ENCODE measurements at regions not wholly inside any gene's neighbourhood (a gene's known extent, or its start where the extent isn't known, plus 50 kb on each side); places are given as distances from the start of the nearest gene placed in this dataset.

- no peak for TF ChIP-seq ZNF157 (tag by site-specific recombination; IDR thresholded peaks at IDR 0.05)
- no peak for TF ChIP-seq ZFP3 (tag by site-specific recombination; IDR thresholded peaks at IDR 0.05; ENCODE audit: low read depth)
- TF ChIP-seq CTCF (tag by site-specific recombination; IDR thresholded peaks at IDR 0.05): no peak
- no peak for TF ChIP-seq ZNF785 (tag by site-specific recombination; IDR thresholded peaks at IDR 0.05)
- no peak for TF ChIP-seq ZNF670 (tag by site-specific recombination; IDR thresholded peaks at IDR 0.05; ENCODE audit: low read depth)
- TF ChIP-seq BCL11A (tag by site-specific recombination; IDR thresholded peaks at IDR 0.05; ENCODE audit: low read depth): no peak
These were observed 842.9 kb downstream of the SLC6A15 start for GRCh38 chr12:84069699-84070098.
